Gastroesophageal sphincter (tissue), 3 donors: ENCODE measurements at regions not wholly inside any gene's neighbourhood (a gene's known extent, or its start where the extent isn't known, plus 50 kb on each side); places are given as distances from the start of the nearest gene placed in this dataset.

Experiments
- POLR2A ChIP-seq, 2 donors: fragments of 450-650 bp; IDR thresholded peaks; one replicate each; pipeline ENCODE4 v1.6.1; 2017; ENCODE audit warnings: antibody characterized with exemption in 2 of 2, mild to moderate bottlenecking in 2 of 2, moderate library complexity in 1 of 2
- TF ChIP-seq, protein P1 (sequence below), 4 experiments: fragments of 200-600 bp in 2 of 4; fragments of 450-650 bp in 2 of 4; sonication (generic) in 1 of 4; IDR thresholded peaks; one replicate each; pipeline ENCODE4 v1.5.1; 2017 to 2019; ENCODE audit warnings: antibody characterized with exemption in 4 of 4, mild to moderate bottlenecking in 2 of 4, moderate library complexity in 2 of 4

DNA sequence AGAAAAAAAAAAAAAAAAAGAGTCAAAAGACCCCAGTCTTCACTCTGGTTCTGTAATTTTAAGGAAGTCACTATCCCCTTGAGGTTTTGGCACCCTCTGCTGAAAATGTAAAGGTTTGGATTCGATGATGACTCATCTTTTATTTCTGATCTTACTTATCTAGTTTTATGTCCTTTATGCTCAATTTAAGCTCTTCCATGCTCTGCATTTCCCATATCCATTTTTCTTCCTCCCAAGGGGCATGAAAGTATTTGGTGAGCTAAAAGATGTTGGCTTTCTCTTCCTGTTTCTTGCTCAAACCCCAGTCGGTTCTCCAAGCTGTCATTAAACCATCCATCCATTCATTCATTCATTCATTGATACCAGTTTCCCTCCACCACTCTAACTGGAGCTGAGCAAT, 61.0 kb upstream of the CDON start:
- TF ChIP-seq, protein P1, sequence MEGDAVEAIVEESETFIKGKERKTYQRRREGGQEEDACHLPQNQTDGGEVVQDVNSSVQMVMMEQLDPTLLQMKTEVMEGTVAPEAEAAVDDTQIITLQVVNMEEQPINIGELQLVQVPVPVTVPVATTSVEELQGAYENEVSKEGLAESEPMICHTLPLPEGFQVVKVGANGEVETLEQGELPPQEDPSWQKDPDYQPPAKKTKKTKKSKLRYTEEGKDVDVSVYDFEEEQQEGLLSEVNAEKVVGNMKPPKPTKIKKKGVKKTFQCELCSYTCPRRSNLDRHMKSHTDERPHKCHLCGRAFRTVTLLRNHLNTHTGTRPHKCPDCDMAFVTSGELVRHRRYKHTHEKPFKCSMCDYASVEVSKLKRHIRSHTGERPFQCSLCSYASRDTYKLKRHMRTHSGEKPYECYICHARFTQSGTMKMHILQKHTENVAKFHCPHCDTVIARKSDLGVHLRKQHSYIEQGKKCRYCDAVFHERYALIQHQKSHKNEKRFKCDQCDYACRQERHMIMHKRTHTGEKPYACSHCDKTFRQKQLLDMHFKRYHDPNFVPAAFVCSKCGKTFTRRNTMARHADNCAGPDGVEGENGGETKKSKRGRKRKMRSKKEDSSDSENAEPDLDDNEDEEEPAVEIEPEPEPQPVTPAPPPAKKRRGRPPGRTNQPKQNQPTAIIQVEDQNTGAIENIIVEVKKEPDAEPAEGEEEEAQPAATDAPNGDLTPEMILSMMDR (IDR thresholded peaks at IDR 0.05), result no peak
- TF ChIP-seq POLR2A (IDR thresholded peaks at IDR 0.05), result no peak
